ENCODE measurements at regions not wholly inside any gene's neighbourhood (a gene's known extent, or its start where the extent isn't known, plus 50 kb on each side); places are given as distances from the start of the nearest gene placed in this dataset.

GRCh38 chr18:33875029-33875565 is 297.1 kb downstream of the ASXL3 start:
- Mint-ChIP-seq H3K27ac (no peak overlapping the region), H3K27me3 (no peaks in the 10 kb centered on the region), H3K9me3 (ENCODE audit: low read depth) (peaks cover 7% of the 10 kb centered on the region), H3K4me1 (ENCODE audit: low read depth) (no peaks in the 10 kb centered on the region), H3K36me3 (no peaks in the 10 kb centered on the region), H3K4me3 (no peak overlapping the region)

DNA sequence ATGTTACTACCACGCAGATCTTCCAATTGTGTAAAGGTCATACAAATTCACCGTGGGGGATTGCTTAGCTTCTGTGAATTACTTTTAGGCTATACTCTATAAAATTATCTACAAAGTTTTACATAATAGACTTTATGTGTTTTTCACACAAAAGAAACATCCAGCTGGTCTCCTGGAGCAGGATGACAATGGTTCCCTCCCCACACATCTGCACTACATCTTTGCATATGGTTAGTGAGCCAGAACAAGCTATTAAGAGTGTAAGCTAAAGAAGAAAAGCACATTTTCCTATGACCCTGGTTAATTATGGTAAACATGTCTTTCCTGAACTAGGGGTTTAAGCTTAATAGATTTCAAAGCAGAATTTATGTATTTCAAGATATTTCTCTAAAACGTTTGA is 295.1 kb downstream of the ASXL3 start:
- Mint-ChIP-seq H3K9me3 (ENCODE audit: low read depth) (peaks cover 7% of the 10 kb centered on the region), H3K27ac (no peak overlapping the region), H3K4me1 (ENCODE audit: low read depth) (no peaks in the 10 kb centered on the region), H3K4me3 (no peak overlapping the region), H3K36me3 (no peaks in the 10 kb centered on the region), H3K27me3 (no peaks in the 10 kb centered on the region)

GRCh38 chr18:33871363-33872025 is 293.5 kb downstream of the ASXL3 start:
- no peaks in the 10 kb centered on the region for H3K36me3 Mint-ChIP-seq
- no peak overlapping the region for H3K4me3 Mint-ChIP-seq
- H3K9me3 Mint-ChIP-seq (ENCODE audit: low read depth) = peaks cover 8% of the 10 kb centered on the region

DNA sequence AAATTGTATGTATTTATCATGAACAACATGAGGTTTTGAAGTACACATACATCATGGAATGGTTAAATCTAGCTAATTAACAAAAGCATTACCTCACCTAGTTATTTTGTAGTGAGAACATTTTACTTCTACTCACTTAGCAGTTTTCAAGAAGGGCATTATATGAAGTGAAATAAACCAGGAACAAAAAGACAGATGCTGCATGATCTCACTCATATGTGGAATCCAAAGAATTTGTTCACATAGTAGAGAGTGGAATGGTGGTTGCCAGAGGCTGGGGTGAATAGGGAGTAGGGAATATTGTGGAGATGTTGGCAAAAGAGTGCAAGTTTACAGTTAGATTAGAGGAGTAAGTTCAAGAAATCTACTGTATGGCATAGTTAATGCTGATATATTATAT is 292.0 kb downstream of the ASXL3 start:
- Mint-ChIP-seq H3K27me3 (no peaks in the 10 kb centered on the region), H3K27ac (no peak overlapping the region), H3K4me3 (no peak overlapping the region), H3K9me3 (ENCODE audit: low read depth) (peaks cover 9% of the 10 kb centered on the region), H3K4me1 (ENCODE audit: low read depth) (no peaks in the 10 kb centered on the region), H3K36me3 (no peaks in the 10 kb centered on the region)

More at GRCh38 chr18:33871363-33872025, 293.5 kb downstream of the ASXL3 start:
- Mint-ChIP-seq H3K27ac (no peak overlapping the region), H3K27me3 (no peaks in the 10 kb centered on the region), H3K4me1 (ENCODE audit: low read depth) (no peaks in the 10 kb centered on the region)

GRCh38 chr18:33866386-33866785 is 288.4 kb downstream of the ASXL3 start:
- H3K4me1 Mint-ChIP-seq (ENCODE audit: low read depth) = no peaks in the 10 kb centered on the region
- H3K9me3 Mint-ChIP-seq (ENCODE audit: low read depth) = peaks cover 12% of the 10 kb centered on the region
- H3K27me3 Mint-ChIP-seq = no peaks in the 10 kb centered on the region
- no peaks in the 10 kb centered on the region for H3K36me3 Mint-ChIP-seq
- H3K27ac Mint-ChIP-seq = no peak overlapping the region
- no peak overlapping the region for H3K4me3 Mint-ChIP-seq

DNA sequence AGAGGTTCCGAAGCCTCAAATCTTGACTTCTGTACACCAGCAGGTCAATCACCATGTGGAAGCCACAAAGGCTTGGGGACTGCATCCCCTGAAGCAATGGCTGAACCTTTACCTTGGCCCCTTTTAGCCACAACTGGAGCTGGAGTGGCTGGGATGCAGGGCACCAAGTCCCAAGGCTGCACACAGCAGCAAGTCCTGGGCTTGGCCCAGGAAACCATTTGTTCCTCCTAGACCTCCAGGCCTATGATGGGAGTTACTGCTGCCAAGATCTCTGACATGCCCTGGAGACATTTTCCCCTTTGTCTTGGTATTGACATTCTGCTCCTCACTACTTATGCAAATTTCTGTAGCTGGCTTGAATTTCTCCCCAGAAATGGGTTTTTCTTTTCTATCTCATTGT is 285.9 kb downstream of the ASXL3 start:
- H3K4me1 Mint-ChIP-seq (ENCODE audit: low read depth) = no peaks in the 10 kb centered on the region
- H3K4me3 Mint-ChIP-seq = no peak overlapping the region
- peaks cover 12% of the 10 kb centered on the region for H3K9me3 Mint-ChIP-seq (ENCODE audit: low read depth)
- H3K27ac Mint-ChIP-seq = no peak overlapping the region
- H3K27me3 Mint-ChIP-seq = no peaks in the 10 kb centered on the region
- no peaks in the 10 kb centered on the region for H3K36me3 Mint-ChIP-seq

DNA sequence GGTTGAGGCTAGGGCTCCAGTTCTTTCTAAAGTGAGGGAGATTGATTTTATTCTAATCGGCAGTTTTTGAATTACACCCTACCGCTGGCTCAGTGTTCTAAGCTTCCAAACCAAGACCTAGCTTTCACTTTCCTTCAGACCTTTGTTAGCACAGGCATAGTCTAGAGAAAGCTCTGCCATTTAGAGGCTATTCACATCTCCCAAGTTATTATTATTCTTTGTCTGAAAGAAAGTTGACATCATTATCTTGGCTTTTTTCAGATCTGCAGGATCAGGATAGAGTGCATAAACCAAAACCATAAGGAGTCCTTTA is 276.8 kb downstream of the ASXL3 start:
- Mint-ChIP-seq H3K4me1 (ENCODE audit: low read depth) (no peaks in the 10 kb centered on the region), H3K36me3 (no peaks in the 10 kb centered on the region), H3K27ac (no peak overlapping the region), H3K4me3 (no peak overlapping the region), H3K27me3 (no peaks in the 10 kb centered on the region), H3K9me3 (ENCODE audit: low read depth) (no peaks in the 10 kb centered on the region)

GRCh38 chr18:33854086-33854826 is 276.2 kb downstream of the ASXL3 start:
- Mint-ChIP-seq H3K4me3 (no peak overlapping the region), H3K4me1 (ENCODE audit: low read depth) (no peaks in the 10 kb centered on the region), H3K9me3 (ENCODE audit: low read depth) (no peaks in the 10 kb centered on the region), H3K36me3 (no peaks in the 10 kb centered on the region), H3K27ac (no peak overlapping the region), H3K27me3 (no peaks in the 10 kb centered on the region)

DNA sequence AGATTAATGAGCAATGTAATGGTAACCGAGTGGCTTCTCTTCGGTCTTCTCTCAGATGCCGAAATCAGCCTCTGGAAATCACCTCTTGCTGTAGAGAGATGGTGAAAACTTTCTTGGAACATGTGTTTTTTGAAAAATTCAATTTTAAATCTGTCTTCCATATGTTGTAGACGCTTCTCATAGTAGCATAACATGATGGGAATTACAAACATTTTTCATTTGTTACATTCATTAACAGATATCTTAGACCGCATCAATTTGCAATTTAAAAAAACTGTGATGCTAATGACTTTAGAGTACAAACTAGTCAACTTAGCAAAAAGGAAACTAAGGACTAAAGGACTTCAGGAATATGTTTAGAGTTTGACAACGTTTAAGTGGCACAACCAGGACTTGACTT is 275.2 kb downstream of the ASXL3 start:
- H3K27me3 Mint-ChIP-seq = no peaks in the 10 kb centered on the region
- H3K4me3 Mint-ChIP-seq = no peak overlapping the region
- H3K27ac Mint-ChIP-seq = no peak overlapping the region
- peaks cover 3% of the 10 kb centered on the region for H3K9me3 Mint-ChIP-seq (ENCODE audit: low read depth)
- H3K4me1 Mint-ChIP-seq (ENCODE audit: low read depth) = no peaks in the 10 kb centered on the region
- H3K36me3 Mint-ChIP-seq = no peaks in the 10 kb centered on the region

- H3K27me3 Mint-ChIP-seq = no peaks in the 10 kb centered on the region
Measured at GRCh38 chr18:33851546-33852078, 273.6 kb downstream of the ASXL3 start.

GRCh38 chr18:33849731-33850130 is 271.7 kb downstream of the ASXL3 start:
- no peak overlapping the region for H3K4me3 Mint-ChIP-seq
- no peaks in the 10 kb centered on the region for H3K27me3 Mint-ChIP-seq
- peaks cover 3% of the 10 kb centered on the region for H3K9me3 Mint-ChIP-seq (ENCODE audit: low read depth)
- no peaks in the 10 kb centered on the region for H3K36me3 Mint-ChIP-seq
- H3K4me1 Mint-ChIP-seq (ENCODE audit: low read depth) = no peaks in the 10 kb centered on the region
- no peak overlapping the region for H3K27ac Mint-ChIP-seq

More at GRCh38 chr18:33851546-33852078, 273.6 kb downstream of the ASXL3 start:
- no peak overlapping the region for H3K4me3 Mint-ChIP-seq
- H3K36me3 Mint-ChIP-seq = no peaks in the 10 kb centered on the region
- H3K4me1 Mint-ChIP-seq (ENCODE audit: low read depth) = no peaks in the 10 kb centered on the region
- no peak overlapping the region for H3K27ac Mint-ChIP-seq
- peaks cover 3% of the 10 kb centered on the region for H3K9me3 Mint-ChIP-seq (ENCODE audit: low read depth)

DNA sequence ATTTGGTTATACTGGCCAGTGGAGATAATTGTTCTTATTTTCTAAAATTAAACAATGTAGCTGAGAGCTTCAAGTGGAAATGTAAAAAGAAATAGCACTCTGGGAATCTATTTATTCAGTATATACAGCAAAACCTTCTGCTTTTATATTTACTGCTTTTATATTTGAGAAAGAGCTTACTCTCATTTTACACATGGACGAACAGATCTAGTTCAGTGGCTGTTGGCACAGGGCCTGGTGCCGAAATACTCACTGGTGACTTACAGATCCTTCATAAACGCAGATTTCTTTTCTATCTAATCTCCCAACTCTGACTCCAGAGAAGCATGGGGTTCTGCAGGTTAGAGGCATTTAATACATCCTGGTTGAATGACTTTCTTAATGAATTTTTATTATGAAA is 266.2 kb downstream of the ASXL3 start:
- Mint-ChIP-seq H3K36me3 (no peaks in the 10 kb centered on the region), H3K4me3 (no peak overlapping the region), H3K27me3 (no peaks in the 10 kb centered on the region), H3K27ac (no peak overlapping the region), H3K4me1 (ENCODE audit: low read depth) (no peaks in the 10 kb centered on the region), H3K9me3 (ENCODE audit: low read depth) (peaks cover 7% of the 10 kb centered on the region)

GRCh38 chr18:33841221-33841967 is 263.4 kb downstream of the ASXL3 start:
- Mint-ChIP-seq H3K4me3 (no peak overlapping the region), H3K27ac (no peak overlapping the region), H3K4me1 (ENCODE audit: low read depth) (no peaks in the 10 kb centered on the region), H3K27me3 (no peaks in the 10 kb centered on the region), H3K36me3 (no peaks in the 10 kb centered on the region), H3K9me3 (ENCODE audit: low read depth) (peaks cover 7% of the 10 kb centered on the region)

GRCh38 chr18:33840212-33840593 is 262.2 kb downstream of the ASXL3 start:
- H3K27ac Mint-ChIP-seq = no peak overlapping the region
- no peaks in the 10 kb centered on the region for H3K36me3 Mint-ChIP-seq
- no peak overlapping the region for H3K4me3 Mint-ChIP-seq
- H3K27me3 Mint-ChIP-seq = no peaks in the 10 kb centered on the region
- peaks cover 9% of the 10 kb centered on the region for H3K9me3 Mint-ChIP-seq (ENCODE audit: low read depth)
- H3K4me1 Mint-ChIP-seq (ENCODE audit: low read depth) = no peaks in the 10 kb centered on the region

Data from activated naive CD8-positive, alpha-beta T cell (primary cell).